Activated CD8-positive, alpha-beta T cell treated with anti-CD3 and anti-CD28 coated beads for 36 hours (primary cell): ENCODE measurements at regions not wholly inside any gene's neighbourhood (a gene's known extent, or its start where the extent isn't known, plus 50 kb on each side); places are given as distances from the start of the nearest gene placed in this dataset.

Experiments
- ATAC-seq: fragments of 200-7000 bp; cut with Tn5 transposase; one replicate; pipeline ENCODE4 v1.10.0; 2021; ENCODE audit warnings: mild to moderate bottlenecking, moderate library complexity
- CTCF ChIA-PET: fragments of 350-600 bp; sonication (Branson Sonifier 250); formaldehyde crosslinking; loops from one replicate; lab custom pipeline; 2021; ENCODE audit warnings: antibody characterized with exemption; lab: Charles Lee
- POLR2A ChIA-PET: fragments of 350-600 bp; sonication (Branson Sonifier 250); formaldehyde crosslinking; loops from one replicate; lab custom pipeline; 2021; ENCODE audit warnings: antibody characterized with exemption; lab: Charles Lee
- DNase-seq: peaks from one replicate; pipeline ENCODE4 v3.0.0-alpha.2; 2020
- H3K27ac Mint-ChIP-seq: one replicate; pipeline ENCODE4 v1.8.0; 2021; ENCODE audit warnings: mild to moderate bottlenecking, mixed read lengths
- H3K27me3 Mint-ChIP-seq: one replicate; pipeline ENCODE4 v1.8.0; 2021; ENCODE audit warnings: mixed read lengths
- H3K36me3 Mint-ChIP-seq: one replicate; pipeline ENCODE4 v1.8.0; 2021; ENCODE audit warnings: low read depth, mixed read lengths
- H3K4me1 Mint-ChIP-seq: one replicate; pipeline ENCODE4 v1.8.0; 2021; ENCODE audit warnings: low read depth, mixed read lengths
- H3K4me3 Mint-ChIP-seq: one replicate; pipeline ENCODE4 v1.8.0; 2021; ENCODE audit warnings: mild to moderate bottlenecking, moderate library complexity, mixed read lengths
- H3K9me3 Mint-ChIP-seq: one replicate; pipeline ENCODE4 v1.8.0; 2021; ENCODE audit warnings: mixed read lengths
- CTCF ChIP-seq: fragments of 200-600 bp; IDR thresholded peaks from one replicate; pipeline ENCODE4 v1.8.0; 2022; ENCODE audit warnings: antibody characterized with exemption, mild to moderate bottlenecking
- intact Hi-C: fragments of 100-400 bp; cut with micrococcal nuclease; formaldehyde crosslinking; loops from one replicate; pipeline ENCODE4 v1.10.0; 2022

GRCh38 chr2:145960479-145961163 is 1440.7 kb upstream of the ZEB2 start:
- DNase-seq (no peak), ATAC-seq (no peak)
- no peaks in the 10 kb centered on the region for H3K27me3 Mint-ChIP-seq
- intact Hi-C loops = no loop called here
- peaks cover 12% of the 10 kb centered on the region for H3K9me3 Mint-ChIP-seq
- no peaks in the 10 kb centered on the region for H3K4me1 Mint-ChIP-seq
- ChIA-PET CTCF (no interaction called here), POLR2A (no interaction called here)
- TF ChIP-seq CTCF = no peak
- no peak overlapping the region for H3K4me3 Mint-ChIP-seq
- H3K27ac Mint-ChIP-seq = no peak overlapping the region
- H3K36me3 Mint-ChIP-seq = no peaks in the 10 kb centered on the region

GRCh38 chr2:145958611-145959010 is 1438.7 kb upstream of the ZEB2 start:
- no peak for TF ChIP-seq CTCF

GRCh38 chr2:145957929-145958328 is 1438.0 kb upstream of the ZEB2 start:
- H3K27me3 Mint-ChIP-seq = no peaks in the 10 kb centered on the region
- no peaks in the 10 kb centered on the region for H3K36me3 Mint-ChIP-seq
- no peak for ATAC-seq
- no peaks in the 10 kb centered on the region for H3K4me1 Mint-ChIP-seq
- ChIA-PET POLR2A (no interaction called here), CTCF (no interaction called here)
- no peak overlapping the region for H3K27ac Mint-ChIP-seq
- TF ChIP-seq CTCF = no peak
- H3K9me3 Mint-ChIP-seq = peaks cover 26% of the 10 kb centered on the region
- no peak for DNase-seq
- intact Hi-C loops = no loop called here
- no peak overlapping the region for H3K4me3 Mint-ChIP-seq

More at GRCh38 chr2:145958611-145959010, 1438.7 kb upstream of the ZEB2 start:
- DNase-seq (no peak), ATAC-seq (no peak)
- Mint-ChIP-seq H3K27ac (no peak overlapping the region), H3K9me3 (peaks cover 23% of the 10 kb centered on the region), H3K4me1 (no peaks in the 10 kb centered on the region), H3K27me3 (no peaks in the 10 kb centered on the region), H3K36me3 (no peaks in the 10 kb centered on the region), H3K4me3 (no peak overlapping the region)
- ChIA-PET CTCF (no interaction called here), POLR2A (no interaction called here)
- intact Hi-C loops = no loop called here

- intact Hi-C loops = no loop called here
- TF ChIP-seq CTCF = no peak
- Mint-ChIP-seq H3K9me3 (peaks cover 3% of the 10 kb centered on the region), H3K36me3 (no peaks in the 10 kb centered on the region), H3K4me1 (no peaks in the 10 kb centered on the region), H3K27ac (no peak overlapping the region), H3K27me3 (no peaks in the 10 kb centered on the region), H3K4me3 (no peak overlapping the region)
- ChIA-PET CTCF (no interaction called here), POLR2A (no interaction called here)
- ATAC-seq = no peak
- no peak for DNase-seq
Measured at GRCh38 chr2:145939949-145940348, 1420.0 kb upstream of the ZEB2 start.

GRCh38 chr2:145935016-145935415 is 1415.1 kb upstream of the ZEB2 start:
- Mint-ChIP-seq H3K27me3 (no peaks in the 10 kb centered on the region), H3K36me3 (no peaks in the 10 kb centered on the region), H3K27ac (no peak overlapping the region), H3K4me3 (no peak overlapping the region), H3K4me1 (no peaks in the 10 kb centered on the region), H3K9me3 (no peaks in the 10 kb centered on the region)
- POLR2A ChIA-PET = no interaction called here
- intact Hi-C loops = no loop called here
- no peak for TF ChIP-seq CTCF
- DNase-seq (no peak), ATAC-seq (no peak)
- CTCF ChIA-PET = no interaction called here
